Motor neuron (in vitro differentiated cells): ENCODE measurements at regions not wholly inside any gene's neighbourhood (a gene's known extent, or its start where the extent isn't known, plus 50 kb on each side); places are given as distances from the start of the nearest gene placed in this dataset.

ENCODE experiments used
- ATAC-seq, 8 experiments: fragments of 200-7000 bp; cut with Tn5 transposase; replicated peaks in 6 of 8; 2 replicates each; pipeline ENCODE4 v1.8.0; 2021; ENCODE audit warnings: mild to moderate bottlenecking in 8 of 8, moderate library complexity in 8 of 8
- H3K27ac ChIP-seq, 2 donors: fragments of 250-450 bp; sonication (Bioruptor Pico); 2 replicates each; pipeline ENCODE4 v1.9.0; 2021; ENCODE audit warnings: antibody characterized with exemption in 2 of 2, mild to moderate bottlenecking in 2 of 2, moderate library complexity in 1 of 2
- H3K4me1 ChIP-seq, 2 donors: fragments of 250-450 bp; sonication (Bioruptor Pico); replicated peaks in 1 of 2; 2 replicates each; pipeline ENCODE4 v1.6.1; 2021; ENCODE audit warnings: antibody characterized with exemption in 2 of 2, mild to moderate bottlenecking in 2 of 2, moderate library complexity in 1 of 2
- H3K4me3 ChIP-seq, 5 donors: fragments of 250-450 bp; sonication (Bioruptor Pico); 2 replicates each; pipeline ENCODE4 v1.9.0; 2021; ENCODE audit warnings: antibody characterized with exemption in 5 of 5, mild to moderate bottlenecking in 5 of 5, moderate library complexity in 4 of 5
- WGBS, 10 experiments: fragments of 450-650 bp; shearing (Covaris generic); methylation state at CpG; one replicate each; pipeline ENCODE4 v1.0.0; 2022; 5-methylcytosine and 5-hydroxymethylcytosine counted together
- in situ Hi-C, 9 experiments: fragments of 400-800 bp; cut with MboI; loops; one replicate each; pipeline ENCODE4 v1.15.0; 2021; ENCODE audit warnings: low sequenced_read_pairs in 9 of 9, low pct_unique_long_range_greater_than_20kb in 2 of 9; ENCODE audit not compliant: unreplicated experiment in 9 of 9

GRCh38 chr13:78029901-78030300 is 111.3 kb upstream of the EDNRB start:
- WGBS, 10 experiments = 0 to 63% (median 17%) methylated on average over 2 to 6 of the region's 6 CpGs
- ATAC-seq = peak in 5 of 8 experiments; percentile 79 to 94 (median 91)
- Histone ChIP-seq H3K27ac (peak overlapping the region; percentile 61 to 86), H3K4me1 (peaks cover 34 to 39% of the 10 kb centered on the region in 2 donors), H3K4me3 (no peak overlapping the region)
- in situ Hi-C loops = loop anchor here in 1 of 9 experiments (25.0 kb wide), 1 partner anchor 93 kb away; no protein-coding TSS in a partner anchor

- in situ Hi-C loops = loop anchor here in 1 of 9 experiments (25.0 kb wide), 1 partner anchor 92 kb away; no protein-coding TSS in a partner anchor
- 60 to 100% (median 100%) methylated on average over 1 of the region's 1 CpG; no CpG with 5 or more reads in 5 of the 10 experiments for WGBS, 10 experiments
- ATAC-seq = no peak
- H3K27ac ChIP-seq = peak overlapping the region; percentile 61 to 86
- peaks cover 34 to 39% of the 10 kb centered on the region in 2 donors for H3K4me1 ChIP-seq
- no peak overlapping the region for H3K4me3 ChIP-seq
Observed at GRCh38 chr13:78028960-78029359, 110.3 kb upstream of the EDNRB start.

- no peak for ATAC-seq
Observed at GRCh38 chr13:78024996-78025395, 106.4 kb upstream of the EDNRB start.

GRCh38 chr13:78022164-78022877 is 103.7 kb upstream of the EDNRB start:
- Histone ChIP-seq H3K4me3 (no peak overlapping the region), H3K4me1 (peaks cover 12 to 18% of the 10 kb centered on the region in 2 donors), H3K27ac (peak overlapping the region in 1 of 2 donors; percentile 3)
- ATAC-seq = peak in 1 of 8 experiments; percentile 14
- in situ Hi-C loops = no loop called here
- 27 to 100% (median 83%) methylated on average over 1 to 2 of the region's 2 CpGs; no CpG with 5 or more reads in 3 of the 10 experiments for WGBS, 10 experiments

More at GRCh38 chr13:78024996-78025395, 106.4 kb upstream of the EDNRB start:
- Histone ChIP-seq H3K4me1 (peaks cover 26 to 32% of the 10 kb centered on the region in 2 donors), H3K4me3 (no peak overlapping the region), H3K27ac (no peak overlapping the region)
- in situ Hi-C loops = loop anchor here in 1 of 9 experiments (25.0 kb wide), 1 partner anchor 88 kb away; no protein-coding TSS in a partner anchor

GRCh38 chr13:78020861-78021260 is 102.2 kb upstream of the EDNRB start:
- WGBS, 10 experiments = 0 to 71% (median 20%) methylated on average over 1 to 7 of the region's 7 CpGs; no CpG with 5 or more reads in 3 of the 10 experiments
- H3K4me1 ChIP-seq = peaks cover 12% of the 10 kb centered on the region in 2 donors
- in situ Hi-C loops = no loop called here
- no peak overlapping the region for H3K27ac ChIP-seq
- H3K4me3 ChIP-seq = no peak overlapping the region
- peak in 5 of 8 experiments; percentile 97 to 99 (median 98) for ATAC-seq

GRCh38 chr13:78015782-78016181 is 97.2 kb upstream of the EDNRB start:
- Histone ChIP-seq H3K4me1 (peaks cover 3 to 4% of the 10 kb centered on the region in 2 donors), H3K27ac (no peak overlapping the region), H3K4me3 (no peak overlapping the region)
- no peak for ATAC-seq
- in situ Hi-C loops = no loop called here
- WGBS, 10 experiments = 38 to 100% (median 71%) methylated on average over 1 to 3 of the region's 3 CpGs; no CpG with 5 or more reads in 2 of the 10 experiments

- in situ Hi-C loops = no loop called here
- 0 to 88% (median 74%) methylated on average over 1 to 2 of the region's 2 CpGs; no CpG with 5 or more reads in 4 of the 10 experiments for WGBS, 10 experiments
- no peak for ATAC-seq
Observed at GRCh38 chr13:78012046-78012445, 93.4 kb upstream of the EDNRB start.

GRCh38 chr13:78004821-78005220 is 86.2 kb upstream of the EDNRB start:
- Histone ChIP-seq H3K4me3 (no peak overlapping the region), H3K4me1 (no peaks in the 10 kb centered on the region), H3K27ac (no peak overlapping the region)
- in situ Hi-C loops = no loop called here
- 0 to 100% (median 43%) methylated on average over 1 to 2 of the region's 2 CpGs; no CpG with 5 or more reads in 1 of the 10 experiments for WGBS, 10 experiments
- ATAC-seq = no peak

More at GRCh38 chr13:78012046-78012445, 93.4 kb upstream of the EDNRB start:
- H3K27ac ChIP-seq = no peak overlapping the region
- no peaks in the 10 kb centered on the region for H3K4me1 ChIP-seq
- no peak overlapping the region for H3K4me3 ChIP-seq

- Histone ChIP-seq H3K27ac (no peak overlapping the region), H3K4me3 (no peak overlapping the region), H3K4me1 (no peaks in the 10 kb centered on the region)
- peak in 1 of 8 experiments; percentile 21 for ATAC-seq
- in situ Hi-C loops = no loop called here
Observed at GRCh38 chr13:77999746-78000145, 81.1 kb upstream of the EDNRB start.

- H3K4me3 ChIP-seq = no peak overlapping the region
- 57 to 100% (median 89%) methylated on average over 1 to 3 of the region's 3 CpGs for WGBS, 10 experiments
- ATAC-seq = no peak
- in situ Hi-C loops = no loop called here
- H3K27ac ChIP-seq = no peak overlapping the region
- H3K4me1 ChIP-seq = peaks cover 5 to 17% of the 10 kb centered on the region in 2 donors
Observed at GRCh38 chr13:77994166-77994565, 75.5 kb upstream of the EDNRB start.

GRCh38 chr13:77991003-77991402 is 72.4 kb upstream of the EDNRB start:
- in situ Hi-C loops = no loop called here
- ATAC-seq = no peak
- Histone ChIP-seq H3K4me1 (peaks cover 5 to 17% of the 10 kb centered on the region in 2 donors), H3K27ac (no peak overlapping the region), H3K4me3 (no peak overlapping the region)
- 0 to 75% (median 33%) methylated on average over 2 to 4 of the region's 4 CpGs for WGBS, 10 experiments

- 10 to 100% (median 46%) methylated on average over 1 to 2 of the region's 2 CpGs; no CpG with 5 or more reads in 2 of the 10 experiments for WGBS, 10 experiments
- peaks cover 5 to 17% of the 10 kb centered on the region in 2 donors for H3K4me1 ChIP-seq
- no peak for ATAC-seq
- H3K4me3 ChIP-seq = no peak overlapping the region
- in situ Hi-C loops = no loop called here
- H3K27ac ChIP-seq = no peak overlapping the region
Observed at GRCh38 chr13:77989281-77989680, 70.7 kb upstream of the EDNRB start.

- in situ Hi-C loops = no loop called here
- Histone ChIP-seq H3K27ac (no peak overlapping the region), H3K4me1 (peaks cover 5 to 17% of the 10 kb centered on the region in 2 donors), H3K4me3 (no peak overlapping the region)
- no peak for ATAC-seq
- 75 to 90% (median 80%) methylated on average over 1 to 2 of the region's 2 CpGs; no CpG with 5 or more reads in 7 of the 10 experiments for WGBS, 10 experiments
Observed at GRCh38 chr13:77988355-77988754, 69.7 kb upstream of the EDNRB start.
